K562 (cell line): ENCODE measurements at regions not wholly inside any gene's neighbourhood (a gene's known extent, or its start where the extent isn't known, plus 50 kb on each side); places are given as distances from the start of the nearest gene placed in this dataset.

ENCODE experiments used
- CBFA2T2 ChIP-seq: fragments of 450-650 bp; conservative IDR thresholded peaks from 2 replicates; pipeline ENCODE4 v1.6.1; 2017; ENCODE audit warnings: mild to moderate bottlenecking
- CBX3 ChIP-seq, 2 experiments: IDR thresholded peaks; 1 replicate in 1 of 2; 2 replicates in 1 of 2; pipeline ENCODE4 v1.6.1; 2012; ENCODE audit warnings: inconsistent platforms in 2 of 2, low read length in 2 of 2, borderline replicate concordance in 1 of 2, control low read depth in 1 of 2
- CREB1 ChIP-seq, 2 experiments: sonication (generic) in 1 of 2; formaldehyde crosslinking in 1 of 2; IDR thresholded peaks; 2 replicates each; pipeline versions ENCODE4 v1.6.1 to v1.8.0; 2012 to 2022; ENCODE audit warnings: inconsistent platforms in 1 of 2, mild to moderate bottlenecking in 1 of 2, missing genetic modification reagents in 1 of 2, moderate library complexity in 1 of 2
- ELF4 ChIP-seq: fragments of 450-650 bp; formaldehyde crosslinking; IDR thresholded peaks from 2 replicates; pipeline ENCODE4 v1.4.0; 2022; ENCODE audit warnings: missing genetic modification characterization
- GTF3C2 ChIP-seq: IDR thresholded peaks from 3 replicates; pipeline ENCODE4 v1.6.1; 2011; ENCODE audit warnings: borderline replicate concordance, mild to moderate bottlenecking, moderate library complexity; ENCODE audit not compliant: insufficient read length; ENCODE audit errors: extremely low read depth
- HDAC1 ChIP-seq, 2 experiments: fragments of 450-650 bp; IDR thresholded peaks; 2 replicates each; pipeline ENCODE4 v1.6.1; 2016 to 2017; ENCODE audit warnings: inconsistent platforms in 1 of 2, mild to moderate bottlenecking in 1 of 2, moderate library complexity in 1 of 2
- HEY1 ChIP-seq: fragments of 250-450 bp; sonication (Bioruptor Pico); IDR thresholded peaks from 2 replicates; pipeline ENCODE4 v1.5.0; 2020; ENCODE audit warnings: mild to moderate bottlenecking, moderate library complexity, borderline replicate concordance
- MNT ChIP-seq, 2 experiments: fragments of 450-650 bp; conservative IDR thresholded peaks; 2 replicates each; pipeline ENCODE4 v1.6.1; 2017; ENCODE audit warnings: mild to moderate bottlenecking in 2 of 2, moderate library complexity in 2 of 2
- MTA1 ChIP-seq: fragments of 450-650 bp; IDR thresholded peaks from 2 replicates; pipeline ENCODE4 v1.6.1; 2017; ENCODE audit warnings: borderline replicate concordance
- PHB2 ChIP-seq: fragments of 450-650 bp; IDR thresholded peaks from 2 replicates; pipeline ENCODE4 v1.6.1; 2017; ENCODE audit warnings: low read depth
- PKNOX1 ChIP-seq: fragments of 450-650 bp; IDR thresholded peaks from 2 replicates; pipeline ENCODE4 v1.6.1; 2016
- POLR2H ChIP-seq: IDR thresholded peaks from 2 replicates; pipeline ENCODE4 v1.6.1; 2016; ENCODE audit warnings: missing genetic modification characterization, low read depth, mild to moderate bottlenecking, control low read depth, missing compliant biosample characterization, moderate library complexity
- POLR3A ChIP-seq: IDR thresholded peaks from 2 replicates; pipeline ENCODE4 v1.6.1; 2011; ENCODE audit warnings: borderline replicate concordance, mild to moderate bottlenecking, moderate library complexity; ENCODE audit not compliant: insufficient read length, insufficient read depth; ENCODE audit errors: extremely low read depth
- PRDM10 ChIP-seq: fragments of 450-650 bp; IDR thresholded peaks from 2 replicates; pipeline ENCODE4 v1.6.1; 2018; ENCODE audit not compliant: partially characterized antibody
- RCOR1 ChIP-seq, 2 experiments: IDR thresholded peaks; 2 replicates each; pipeline ENCODE4 v1.6.1; 2012; ENCODE audit warnings: low read depth in 2 of 2, low read length in 2 of 2, borderline replicate concordance in 1 of 2, improper control_type of control experiment in 1 of 2
- SOX6 ChIP-seq: fragments of 450-650 bp; IDR thresholded peaks from 2 replicates; pipeline ENCODE4 v1.6.1; 2014; ENCODE audit warnings: mild to moderate bottlenecking
- TBL1XR1 ChIP-seq, 2 experiments: IDR thresholded peaks; 2 replicates each; pipeline ENCODE4 v1.6.1; 2012; ENCODE audit warnings: improper control_type of control experiment in 2 of 2, low read length in 2 of 2, mild to moderate bottlenecking in 1 of 2
- ZNF212 ChIP-seq: fragments of 450-650 bp; formaldehyde crosslinking; IDR thresholded peaks from 2 replicates; pipeline ENCODE4 v1.4.0; 2020; ENCODE audit warnings: mild to moderate bottlenecking
- ZNF644 ChIP-seq: fragments of 200-800 bp; sonication (Bioruptor generic); IDR thresholded peaks from 2 replicates; pipeline ENCODE4 v1.6.1; 2016; ENCODE audit warnings: low read depth, missing genetic modification characterization, missing compliant biosample characterization

GRCh38 chr7:66539902-66540375, 88.7 kb upstream of the KCTD7 start (continued):
- peak; percentile 51 for TF ChIP-seq PKNOX1
- no peak for TF ChIP-seq MTA1
- peak; percentile 28 for TF ChIP-seq PRDM10
- peak; percentile 78 to 93; a peak in 3 of 4 replicates for TF ChIP-seq RCOR1 (IDR thresholded peaks at IDR 0.05; ENCODE audit: borderline replicate concordance in 1 of 2, low read depth in 2 of 2, low read length in 2 of 2)
- no peak for TF ChIP-seq ELF4 (CRISPR knock-in tag)
- TF ChIP-seq HDAC1 (IDR thresholded peaks at IDR 0.05), result peak in 1 of 2 experiments; percentile 74; a peak in 1 of 4 replicates
- peak in 1 of 2 experiments; percentile 75; a peak in 2 of 3 replicates for TF ChIP-seq CBX3 (IDR thresholded peaks at IDR 0.05; ENCODE audit: borderline replicate concordance in 1 of 2, low read length in 2 of 2)
- TF ChIP-seq POLR2H, result no peak
- TF ChIP-seq CREB1 (IDR thresholded peaks at IDR 0.05), result peak; percentile 68
- 0 out of 2 replicates have a peak, but pooled peaks have one; percentile 23 for TF ChIP-seq CREB1 (CRISPR knock-in tag; IDR thresholded peaks at IDR 0.05)
- TF ChIP-seq ZNF212, result no peak
- no peak for TF ChIP-seq POLR3A
- no peak for TF ChIP-seq HEY1 (CRISPR knock-in tag)
- TF ChIP-seq MNT (conservative IDR thresholded peaks at IDR 0.05), result peak in 1 of 2 experiments; percentile 55; a peak in 2 of 4 replicates
- peak; percentile 48; the same call in 1 of the 2 replicates for TF ChIP-seq PHB2
- peak in 1 of 2 experiments; percentile 97; a peak in 2 of 4 replicates for TF ChIP-seq TBL1XR1 (IDR thresholded peaks at IDR 0.05; ENCODE audit: low read length in 2 of 2)
- TF ChIP-seq GTF3C2, result no peak
- TF ChIP-seq ZNF644 (tag), result peak; percentile 91
- peak; percentile 99 for TF ChIP-seq SOX6
- peak; percentile 95 for TF ChIP-seq CBFA2T2
